CD4-positive, alpha-beta T cell treated with Interleukin-1 beta for 1 hour (primary cell): ENCODE measurements at regions not wholly inside any gene's neighbourhood (a gene's known extent, or its start where the extent isn't known, plus 50 kb on each side); places are given as distances from the start of the nearest gene placed in this dataset.

Source experiments
- DNase-seq, 2 donors: peaks; one replicate each; pipeline ENCODE4 v3.0.0-alpha.2; 2020 to 2022

GRCh38 chr2:173419506-173419905, 64.8 kb downstream of the CDCA7 start:
- DNase-seq = no peak

GRCh38 chr2:173424886-173425285, 70.2 kb downstream of the CDCA7 start:
- DNase-seq = no peak

GRCh38 chr2:173427887-173428668, 73.4 kb downstream of the CDCA7 start:
- no peak for DNase-seq

- DNase-seq = no peak
These were observed 76.5 kb downstream of the CDCA7 start for GRCh38 chr2:173431191-173431590.

GRCh38 chr2:173432049-173432754, 77.5 kb downstream of the CDCA7 start:
- no peak for DNase-seq

GRCh38 chr2:173434762-173435569, 80.3 kb downstream of the CDCA7 start:
- DNase-seq = no peak

GRCh38 chr2:173435574-173435973, 80.9 kb downstream of the CDCA7 start:
- no peak for DNase-seq

- DNase-seq = no peak
These were observed 81.4 kb downstream of the CDCA7 start for GRCh38 chr2:173436088-173436487.

GRCh38 chr2:173441222-173441621, 86.5 kb downstream of the CDCA7 start:
- no peak for DNase-seq

GRCh38 chr2:173442542-173442941, 87.9 kb downstream of the CDCA7 start:
- no peak for DNase-seq

GRCh38 chr2:173446722-173447121, 92.0 kb downstream of the CDCA7 start:
- DNase-seq = no peak

GRCh38 chr2:173448938-173449471, 94.3 kb downstream of the CDCA7 start:
- peak; percentile 53 to 58 for DNase-seq

- peak in 1 of 2 donors; percentile 2 for DNase-seq
These were observed 96.4 kb downstream of the CDCA7 start for GRCh38 chr2:173451118-173451517.

- DNase-seq = no peak
These were observed 97.3 kb downstream of the CDCA7 start for GRCh38 chr2:173451941-173452340.

GRCh38 chr2:173452416-173452815, 97.7 kb downstream of the CDCA7 start:
- DNase-seq = no peak

GRCh38 chr2:173456960-173457359, 102.3 kb downstream of the CDCA7 start:
- DNase-seq = no peak

- DNase-seq = no peak
These were observed 102.7 kb downstream of the CDCA7 start for GRCh38 chr2:173457366-173457765.

- DNase-seq = no peak
These were observed 104.5 kb downstream of the CDCA7 start for GRCh38 chr2:173458991-173459780.

GRCh38 chr2:173462892-173463840, 108.5 kb downstream of the CDCA7 start:
- no peak for DNase-seq

GRCh38 chr2:173463846-173464245, 109.2 kb downstream of the CDCA7 start:
- no peak for DNase-seq

GRCh38 chr2:173467751-173468150, 113.1 kb downstream of the CDCA7 start:
- no peak for DNase-seq
